HepG2 (cell line): ENCODE measurements at regions not wholly inside any gene's neighbourhood (a gene's known extent, or its start where the extent isn't known, plus 50 kb on each side); places are given as distances from the start of the nearest gene placed in this dataset.
A peak's percentile ranks its signal among the peaks of the same experiment; 100 is the strongest.

ENCODE experiments used
- AKNA ChIP-seq: sonication (generic); formaldehyde crosslinking; IDR thresholded peaks from 2 replicates; pipeline ENCODE4 v1.4.0; 2020; ENCODE audit warnings: missing genetic modification reagents, borderline replicate concordance
- E2F2 ChIP-seq: sonication (generic); formaldehyde crosslinking; IDR thresholded peaks from 2 replicates; pipeline ENCODE4 v1.4.0; 2020; ENCODE audit warnings: missing genetic modification reagents, borderline replicate concordance
- FOXP4 ChIP-seq: sonication (generic); formaldehyde crosslinking; IDR thresholded peaks from 2 replicates; pipeline ENCODE4 v1.4.0; 2020; ENCODE audit warnings: missing genetic modification reagents
- GABPB1 ChIP-seq: IDR thresholded peaks from 2 replicates; pipeline ENCODE4 v1.6.1; 2016; ENCODE audit warnings: mild to moderate bottlenecking, missing genetic modification reagents, moderate library complexity, missing compliant biosample characterization
- HDAC1 ChIP-seq: sonication (generic); formaldehyde crosslinking; IDR thresholded peaks from 2 replicates; pipeline ENCODE4 v1.5.1; 2020; ENCODE audit warnings: mild to moderate bottlenecking, missing genetic modification reagents
- HMG20A ChIP-seq: IDR thresholded peaks from 2 replicates; pipeline ENCODE4 v1.6.1; 2016; ENCODE audit warnings: borderline replicate concordance
- LCORL ChIP-seq, 2 experiments: fragments of 450-650 bp in 1 of 2; sonication (generic) in 1 of 2; formaldehyde crosslinking in 1 of 2; IDR thresholded peaks; 2 replicates each; pipeline versions ENCODE4 v1.5.0 to v1.6.1; 2017 to 2020; ENCODE audit warnings: antibody characterized with exemption in 1 of 2, missing genetic modification reagents in 1 of 2
- NFE2 ChIP-seq: sonication (generic); formaldehyde crosslinking; IDR thresholded peaks from 2 replicates; pipeline ENCODE4 v1.4.0; 2020; ENCODE audit warnings: missing genetic modification reagents
- POLR2A ChIP-seq, 2 experiments: IDR thresholded peaks; 2 replicates each; pipeline ENCODE4 v1.6.1; 2011; ENCODE audit warnings: low read depth in 2 of 2, low read length in 2 of 2, mild to moderate bottlenecking in 1 of 2, moderate library complexity in 1 of 2; ENCODE audit not compliant: insufficient read depth in 1 of 2
- PPARG ChIP-seq: conservative IDR thresholded peaks from 2 replicates; pipeline ENCODE4 v1.6.1; 2016; ENCODE audit warnings: missing biosample characterization, missing genetic modification reagents
- SP2 ChIP-seq: sonication (generic); formaldehyde crosslinking; IDR thresholded peaks from 2 replicates; pipeline ENCODE4 v1.5.1; 2020; ENCODE audit warnings: mild to moderate bottlenecking, missing genetic modification reagents
- TFE3 ChIP-seq: IDR thresholded peaks from 2 replicates; pipeline ENCODE4 v1.6.1; 2016
- TGIF2 ChIP-seq: IDR thresholded peaks from 2 replicates; pipeline ENCODE4 v1.6.1; 2016; ENCODE audit warnings: control low read depth, missing compliant biosample characterization
- TSC22D2 ChIP-seq: sonication (generic); formaldehyde crosslinking; IDR thresholded peaks from 2 replicates; pipeline ENCODE4 v1.5.1; 2020; ENCODE audit warnings: missing genetic modification reagents, mild to moderate bottlenecking, borderline replicate concordance
- ZFX ChIP-seq: sonication (generic); formaldehyde crosslinking; IDR thresholded peaks from 2 replicates; pipeline ENCODE4 v1.4.0; 2020; ENCODE audit warnings: mild to moderate bottlenecking, low read depth, missing genetic modification reagents, moderate library complexity
- ZNF136 ChIP-seq: sonication (generic); formaldehyde crosslinking; IDR thresholded peaks from 2 replicates; pipeline ENCODE4 v1.8.1; 2022; ENCODE audit warnings: low read depth, mild to moderate bottlenecking, moderate library complexity, missing genetic modification reagents
- ZNF232 ChIP-seq: sonication (generic); formaldehyde crosslinking; IDR thresholded peaks from 2 replicates; pipeline ENCODE4 v1.4.0; 2020; ENCODE audit warnings: missing genetic modification reagents, borderline replicate concordance
- ZNF367 ChIP-seq: sonication (generic); formaldehyde crosslinking; IDR thresholded peaks from 2 replicates; pipeline ENCODE4 v1.4.0; 2020; ENCODE audit warnings: missing genetic modification reagents, borderline replicate concordance
- ZNF446 ChIP-seq: sonication (generic); formaldehyde crosslinking; IDR thresholded peaks from 2 replicates; pipeline ENCODE4 v1.5.0; 2020; ENCODE audit warnings: mild to moderate bottlenecking, missing genetic modification reagents
- ZNF740 ChIP-seq: sonication (generic); formaldehyde crosslinking; IDR thresholded peaks from 2 replicates; pipeline ENCODE4 v1.4.0; 2020; ENCODE audit warnings: missing genetic modification reagents
- ZNF850 ChIP-seq: sonication (generic); formaldehyde crosslinking; conservative IDR thresholded peaks from 2 replicates; pipeline ENCODE4 v1.9.0; 2021; ENCODE audit warnings: mild to moderate bottlenecking, missing genetic modification reagents

GRCh38 chr11:19508165-19508564, 204.5 kb upstream of the NAV2 start (continued):
- TF ChIP-seq TGIF2, result no peak
- TF ChIP-seq POLR2A (IDR thresholded peaks at IDR 0.05; ENCODE audit: insufficient read depth in 1 of 2, low read depth in 2 of 2, low read length in 2 of 2), result no peak
- TF ChIP-seq AKNA, result no peak
- no peak for TF ChIP-seq SP2 (CRISPR knock-in tag)
- TF ChIP-seq E2F2, result no peak
- TF ChIP-seq FOXP4 (CRISPR knock-in tag), result peak; percentile 38; the same call in 1 of the 2 replicates
- TF ChIP-seq HMG20A (CRISPR knock-in tag), result peak; percentile 42; the same call in 1 of the 2 replicates
- peak; percentile 71; the same call in 1 of the 2 replicates for TF ChIP-seq PPARG (CRISPR knock-in tag)
- TF ChIP-seq TFE3 (CRISPR knock-in tag), result no peak
- no peak for TF ChIP-seq ZFX (CRISPR knock-in tag)
- TF ChIP-seq ZNF136 (CRISPR knock-in tag), result no peak
- TF ChIP-seq GABPB1 (CRISPR knock-in tag), result peak; percentile 40; the same call in 1 of the 2 replicates
- TF ChIP-seq ZNF232 (CRISPR knock-in tag), result no peak
- TF ChIP-seq LCORL (IDR thresholded peaks at IDR 0.05), result no peak
- peak; percentile 76 for TF ChIP-seq LCORL (CRISPR knock-in tag; IDR thresholded peaks at IDR 0.05)
- TF ChIP-seq ZNF740 (CRISPR knock-in tag), result no peak
- no peak for TF ChIP-seq NFE2 (CRISPR knock-in tag)
- no peak for TF ChIP-seq ZNF850 (CRISPR knock-in tag)
- no peak for TF ChIP-seq ZNF367
- no peak for TF ChIP-seq TSC22D2 (CRISPR knock-in tag)
- TF ChIP-seq ZNF446 (CRISPR knock-in tag), result no peak
- peak; percentile 43 for TF ChIP-seq HDAC1
